Activated CD4-positive, CD25-positive, alpha-beta regulatory T cell treated with anti-CD3 and anti-CD28 coated beads, Interleukin-2, amount 50 U/mL, for 72 hours (primary cell): ENCODE measurements at regions not wholly inside any gene's neighbourhood (a gene's known extent, or its start where the extent isn't known, plus 50 kb on each side); places are given as distances from the start of the nearest gene placed in this dataset.
"Not testable (repeated sequence)": the region's sequence is repeated elsewhere in the genome, so short reads cannot be mapped to it uniquely, and the experiment has no call there.

Source experiments
- DNase-seq: peaks from one replicate; pipeline ENCODE4 v3.0.0; 2021

DNA sequence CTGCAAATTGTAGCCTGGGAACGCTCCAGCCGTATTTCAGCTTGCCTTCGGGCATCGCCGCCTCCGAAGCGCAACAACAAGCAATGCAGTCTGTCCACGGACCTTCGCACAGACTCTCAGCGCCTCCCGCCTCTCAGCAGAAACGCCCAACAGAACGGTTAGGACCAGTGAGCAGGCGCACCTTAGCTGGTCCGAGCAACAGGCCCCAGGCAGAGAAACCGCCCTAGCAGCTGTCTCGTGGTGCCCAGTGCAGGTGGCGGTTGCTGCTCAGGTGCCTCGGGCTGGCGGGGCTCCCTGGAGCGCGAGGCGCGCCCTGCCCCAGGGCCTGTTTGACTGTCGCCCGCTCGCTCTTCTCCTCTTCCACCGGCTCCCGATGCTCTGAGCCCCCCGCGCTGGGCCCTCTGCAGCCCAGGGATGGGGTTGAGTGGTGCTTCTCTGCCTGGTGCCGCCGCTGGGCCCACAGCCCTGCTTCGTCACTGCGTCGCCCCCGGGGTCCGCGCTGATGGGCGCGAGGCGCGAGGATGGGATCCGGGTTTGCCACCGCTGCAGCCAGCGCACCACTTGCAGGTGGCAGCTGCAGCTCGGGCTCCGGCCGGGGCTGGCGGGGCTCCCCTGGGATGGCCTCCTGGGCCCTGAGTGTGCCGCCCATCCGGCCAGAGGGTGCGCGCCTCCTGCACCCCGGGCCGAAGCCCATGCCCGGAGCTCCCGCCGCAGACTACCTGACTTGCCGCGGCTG is 268.4 kb upstream of the FRG2C start:
- DNase-seq, result no peak

DNA sequence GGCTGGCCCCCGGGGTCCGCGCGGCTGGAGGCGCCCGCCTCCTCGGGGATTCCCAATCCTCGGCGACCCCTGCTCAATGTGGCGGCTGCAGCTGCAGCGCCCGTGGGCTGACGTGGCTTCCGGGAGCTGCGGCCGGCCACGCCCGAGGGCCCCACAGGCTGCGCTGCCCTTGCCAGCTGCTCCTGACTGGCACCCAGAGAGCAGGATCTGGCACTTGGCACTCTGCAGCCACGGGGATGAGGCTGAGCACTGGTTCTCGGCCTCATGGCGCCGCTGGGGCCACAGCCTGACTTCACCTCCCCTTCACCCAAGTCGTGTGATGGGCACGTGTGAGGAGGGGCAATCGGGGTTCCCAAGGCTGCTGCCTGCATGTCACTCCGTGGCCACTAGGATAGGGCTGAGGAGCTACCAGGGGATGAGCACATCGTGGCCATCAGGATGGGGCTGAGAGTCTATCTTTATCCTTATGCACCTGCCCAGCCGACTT is 267.8 kb upstream of the FRG2C start:
- DNase-seq, result no peak

DNA sequence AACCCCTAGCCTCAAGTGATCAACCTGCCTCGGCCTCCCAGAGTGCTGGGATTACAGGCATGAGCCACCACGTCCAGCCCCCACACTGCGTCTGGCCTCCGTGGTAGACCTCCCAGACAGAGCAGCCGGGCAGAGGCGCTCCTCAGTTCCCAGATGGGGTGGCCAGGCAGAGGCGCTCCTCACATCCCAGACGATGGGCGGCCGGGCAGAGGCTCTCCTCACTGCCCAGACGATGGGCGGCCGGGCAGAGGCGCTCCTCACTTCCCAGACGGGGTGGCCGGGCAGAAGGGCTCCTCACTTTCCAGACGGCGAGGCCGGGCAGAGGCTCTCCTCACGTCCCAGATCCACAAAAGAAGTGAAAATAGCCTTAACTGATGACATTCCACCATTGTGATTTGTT is 266.6 kb upstream of the FRG2C start:
- not testable (repeated sequence) for DNase-seq

DNA sequence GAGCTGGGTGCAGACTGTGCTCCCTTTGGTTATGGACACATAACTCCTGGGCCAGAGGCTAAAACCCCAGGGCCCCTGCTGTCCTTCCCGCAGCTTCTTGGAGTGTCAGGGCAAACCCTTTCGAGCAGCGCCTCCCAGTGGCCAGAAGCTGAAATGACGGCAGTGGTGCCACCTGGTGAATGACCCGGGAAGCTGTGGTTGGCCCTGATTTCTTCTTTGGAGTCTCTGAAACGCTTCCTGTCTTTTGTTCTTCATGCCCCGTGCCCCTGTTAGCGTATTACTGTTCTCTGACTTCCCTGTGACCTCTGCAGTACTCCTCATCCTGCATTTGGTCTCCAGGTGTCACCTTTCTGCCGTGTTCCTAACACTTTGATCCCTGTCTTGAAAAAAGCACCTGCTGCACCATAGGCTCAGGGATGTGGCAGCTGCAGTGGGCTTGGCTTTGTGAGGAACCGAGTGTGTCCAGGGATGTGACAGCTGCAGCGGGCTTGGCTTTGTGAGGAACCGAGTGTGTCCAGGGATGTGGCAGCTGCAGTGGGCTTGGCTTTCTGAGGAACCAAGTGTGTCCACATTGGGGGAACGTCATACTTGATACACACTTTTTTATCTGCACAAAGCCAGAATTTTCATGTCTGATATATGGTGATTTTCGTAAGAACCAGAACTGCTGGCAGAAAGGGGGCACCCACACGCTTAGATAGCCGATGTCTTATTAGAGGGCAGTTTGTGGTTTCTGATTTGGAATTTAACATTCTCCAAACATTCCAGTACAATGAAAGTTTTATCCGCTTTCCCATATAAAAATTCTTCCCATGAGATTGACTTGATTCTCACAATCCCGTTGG is 241.8 kb upstream of the FRG2C start:
- DNase-seq, result not testable (repeated sequence)

DNA sequence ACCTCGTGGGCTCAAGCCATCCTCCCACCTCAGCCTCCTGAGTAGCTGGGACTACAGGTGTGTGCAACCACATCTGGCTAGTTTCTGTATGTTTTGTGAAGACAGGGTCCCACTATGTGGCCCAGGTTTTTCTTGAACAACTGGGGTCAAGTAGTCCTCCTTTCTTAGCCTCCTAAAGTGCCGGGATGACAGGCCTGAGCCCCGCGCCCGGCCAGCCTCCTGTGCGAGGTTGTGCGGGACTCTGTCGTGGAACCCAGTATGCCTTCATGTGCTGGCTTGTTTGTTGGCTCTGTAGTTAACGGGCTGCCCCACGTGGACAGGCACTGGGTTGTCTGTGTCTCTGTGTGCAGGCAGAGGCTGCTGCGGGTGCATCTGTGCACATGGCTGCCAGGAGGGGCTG is 238.7 kb upstream of the FRG2C start:
- not testable (repeated sequence) for DNase-seq

DNA sequence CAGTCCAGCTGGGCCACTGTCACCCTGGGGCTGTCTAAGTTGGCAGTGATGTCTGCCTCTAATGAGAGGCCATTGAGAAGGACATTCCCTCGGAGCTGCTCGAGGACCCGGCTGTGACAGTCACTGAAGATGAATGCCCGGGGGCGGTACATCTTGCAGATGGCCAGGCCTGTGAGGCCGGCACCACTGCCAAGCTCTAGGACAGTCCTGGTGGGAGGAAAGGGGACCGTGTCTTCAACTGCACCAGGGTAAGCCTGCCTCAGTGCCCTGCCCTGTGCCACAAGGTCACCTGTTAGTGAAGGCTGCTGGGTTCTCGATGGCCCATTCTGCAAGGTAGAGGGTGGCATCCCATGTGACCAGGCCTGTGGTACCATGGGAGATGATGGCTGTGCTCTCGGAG is 236.6 kb upstream of the FRG2C start:
- DNase-seq, result not testable (repeated sequence)

DNA sequence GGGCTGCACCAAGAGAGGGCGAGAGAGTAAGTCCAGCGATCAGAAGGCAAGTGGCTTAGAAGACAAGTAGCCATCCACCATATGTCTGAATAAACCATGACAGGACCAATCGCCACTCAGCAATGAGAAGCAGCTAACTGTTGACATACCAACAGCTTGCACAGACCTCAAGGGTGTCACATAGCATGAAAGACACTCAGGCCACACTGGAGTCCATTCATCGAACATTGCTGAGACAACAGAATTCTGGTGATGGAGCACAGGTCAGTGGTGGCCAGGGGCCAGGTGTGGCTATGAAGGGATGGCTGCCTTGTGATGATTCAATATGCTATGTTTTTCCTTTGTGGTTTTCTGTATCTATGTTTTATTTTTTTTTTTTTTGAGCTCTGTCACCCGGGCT is 236.2 kb upstream of the FRG2C start:
- DNase-seq, result not testable (repeated sequence)

DNA sequence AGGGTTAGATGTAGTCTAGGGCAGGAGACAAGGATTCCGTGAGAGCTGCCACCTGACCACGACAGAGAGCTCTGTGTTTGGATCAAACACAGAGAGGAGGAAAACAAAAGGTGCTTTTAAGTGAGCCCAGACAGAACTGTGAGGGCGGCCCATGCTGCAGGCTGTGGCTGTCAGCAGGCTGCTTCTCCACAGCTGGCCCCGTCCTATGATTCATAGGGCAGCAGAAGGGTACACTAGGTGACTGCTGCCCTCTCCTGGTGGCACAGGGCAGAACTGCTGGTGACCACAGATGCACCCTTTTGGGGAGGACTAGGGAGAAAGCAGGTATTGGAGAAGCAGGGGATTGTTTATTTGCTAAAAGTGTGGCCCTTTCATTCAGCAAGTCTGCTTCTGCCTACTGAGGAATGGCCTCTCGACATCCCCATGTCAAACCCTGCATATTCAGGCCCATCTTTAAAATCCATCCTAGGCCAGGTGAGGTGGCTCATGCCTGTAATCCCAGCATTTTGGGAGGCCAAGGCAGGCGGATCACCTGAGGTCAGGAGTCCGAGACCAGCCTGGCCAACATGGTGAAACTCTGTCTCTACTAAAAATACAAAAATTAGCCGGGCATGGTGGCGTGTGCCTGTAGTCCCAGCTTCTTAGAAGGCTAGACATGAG is 234.4 kb upstream of the FRG2C start:
- peak; percentile 56 for DNase-seq

DNA sequence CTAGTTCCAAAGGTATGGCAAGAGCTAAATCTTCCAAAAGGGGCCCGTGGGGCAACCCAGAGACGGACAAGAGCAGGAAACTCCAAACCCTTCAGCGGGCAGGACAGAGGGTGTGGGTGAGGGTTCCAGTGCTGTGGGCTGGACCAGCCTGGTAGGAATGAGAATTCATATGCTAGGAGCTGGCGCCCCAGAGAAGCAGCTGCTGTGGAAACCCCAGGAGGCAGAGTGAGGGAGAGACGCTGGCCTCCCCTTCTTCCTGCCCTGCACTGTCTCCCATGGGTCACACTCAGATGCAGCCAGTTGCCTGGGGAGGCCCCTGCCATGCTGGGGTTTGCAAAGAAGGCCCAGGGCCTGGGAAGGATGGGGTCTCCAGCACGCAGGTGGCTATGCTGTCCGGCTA is 233.7 kb upstream of the FRG2C start:
- DNase-seq, result not testable (repeated sequence)

DNA sequence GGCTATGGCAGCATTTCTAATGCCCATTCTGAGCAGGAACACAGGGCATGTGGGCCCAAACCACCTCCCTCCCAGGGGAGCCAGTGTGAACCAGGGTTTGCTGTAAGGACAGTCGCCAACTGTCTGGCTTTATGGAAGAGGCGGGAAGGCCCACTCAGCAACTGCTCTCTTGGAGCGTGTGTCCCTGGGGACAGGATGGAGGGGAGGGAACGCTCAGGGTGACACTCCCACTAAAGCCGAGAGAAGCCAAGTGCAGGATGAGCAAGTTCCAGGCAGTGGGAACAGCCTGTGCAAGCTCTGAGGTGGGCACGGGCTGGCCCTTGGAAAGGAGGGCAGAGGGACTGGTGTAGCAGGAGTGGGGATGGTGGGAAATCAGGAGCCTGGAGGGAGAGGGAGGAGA is 233.0 kb upstream of the FRG2C start:
- not testable (repeated sequence) for DNase-seq

DNA sequence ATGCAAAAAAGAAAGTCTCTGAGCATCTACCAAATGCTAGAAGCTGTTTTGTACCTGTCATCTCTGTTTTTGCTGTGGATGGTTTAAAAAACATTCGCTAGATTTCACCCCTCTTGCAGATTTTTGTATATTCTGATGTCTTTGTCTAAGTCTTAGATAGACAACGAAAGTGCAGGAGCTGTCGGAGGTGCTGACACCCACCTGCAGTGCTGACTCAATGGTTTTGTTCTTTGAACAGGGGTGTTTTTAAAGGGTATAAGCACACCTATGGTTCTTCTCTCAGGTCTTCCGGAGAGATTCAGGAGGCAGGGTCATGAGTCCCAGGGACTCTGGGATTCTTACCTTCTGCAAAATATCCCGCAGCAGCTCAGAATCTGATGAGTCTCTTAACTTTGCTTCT is 231.7 kb upstream of the FRG2C start:
- not testable (repeated sequence) for DNase-seq

DNA sequence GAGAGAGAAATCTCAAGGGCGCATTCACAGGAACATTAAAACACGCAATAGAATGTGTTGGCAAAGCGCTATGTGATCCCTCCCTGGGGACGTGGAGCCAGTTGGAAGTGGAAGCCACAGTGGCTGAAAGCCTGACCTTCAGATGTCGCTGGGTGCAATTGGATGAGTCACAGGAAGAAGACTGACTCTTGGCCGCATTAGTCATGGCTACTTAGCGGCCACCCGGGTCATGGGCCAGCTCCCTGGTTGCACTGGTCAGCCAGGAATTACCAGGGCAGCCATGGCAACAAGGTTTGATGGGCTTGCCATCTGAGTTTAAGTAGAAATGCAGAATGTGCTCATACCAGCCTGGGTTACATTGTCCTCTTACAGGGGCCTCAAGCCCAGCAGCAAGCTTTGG is 231.2 kb upstream of the FRG2C start:
- not testable (repeated sequence) for DNase-seq

DNA sequence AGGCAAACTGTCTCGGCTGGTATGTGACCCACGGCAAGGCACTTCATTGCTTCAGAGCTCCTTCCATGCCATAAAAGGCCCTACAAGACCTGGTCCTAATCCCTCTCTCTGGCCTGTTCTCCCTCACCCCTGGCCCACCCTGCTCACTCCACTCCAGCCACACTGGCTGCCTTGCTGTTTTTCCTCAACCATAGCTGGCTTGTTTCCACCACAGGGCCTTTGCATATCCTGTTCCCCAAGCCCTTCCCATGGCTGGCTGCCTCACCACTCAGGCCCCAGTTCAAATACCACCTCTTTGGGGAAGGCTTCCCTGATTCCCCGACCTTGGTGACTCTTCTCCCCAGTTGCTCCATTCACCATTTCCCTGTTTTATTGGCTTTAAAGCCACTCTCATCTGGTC is 230.8 kb upstream of the FRG2C start:
- DNase-seq, result not testable (repeated sequence)

DNA sequence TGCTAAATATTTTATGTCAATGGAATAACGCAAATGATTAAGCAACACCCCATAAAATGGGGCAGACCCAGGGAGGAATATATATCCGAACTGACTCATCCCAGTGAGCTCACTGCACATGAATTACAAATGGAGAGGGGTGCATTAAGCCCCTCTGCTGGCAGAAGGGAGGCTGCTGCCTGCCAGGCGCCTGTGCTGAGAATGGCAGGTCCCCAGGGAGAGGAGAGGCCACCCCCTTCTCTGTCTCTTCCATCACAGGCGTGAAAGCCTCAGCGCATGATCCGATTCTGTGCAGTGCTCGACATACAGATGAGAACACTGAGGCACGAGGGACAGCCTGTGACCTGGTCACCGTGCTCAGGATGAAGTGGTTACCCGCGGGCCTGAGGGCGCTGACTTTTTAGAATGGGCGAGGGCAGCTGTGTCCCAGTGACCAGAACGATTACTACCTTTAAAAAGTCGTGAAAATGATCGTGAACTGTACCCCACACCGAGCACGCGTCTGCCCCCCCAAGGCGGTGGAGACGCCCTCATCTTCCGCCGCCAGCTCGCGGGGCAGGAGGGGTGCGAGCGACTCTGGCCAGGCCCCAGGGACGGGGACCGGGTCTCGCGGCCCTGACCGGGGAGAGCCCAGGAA is 229.7 kb upstream of the FRG2C start:
- peak; percentile 31 for DNase-seq

DNA sequence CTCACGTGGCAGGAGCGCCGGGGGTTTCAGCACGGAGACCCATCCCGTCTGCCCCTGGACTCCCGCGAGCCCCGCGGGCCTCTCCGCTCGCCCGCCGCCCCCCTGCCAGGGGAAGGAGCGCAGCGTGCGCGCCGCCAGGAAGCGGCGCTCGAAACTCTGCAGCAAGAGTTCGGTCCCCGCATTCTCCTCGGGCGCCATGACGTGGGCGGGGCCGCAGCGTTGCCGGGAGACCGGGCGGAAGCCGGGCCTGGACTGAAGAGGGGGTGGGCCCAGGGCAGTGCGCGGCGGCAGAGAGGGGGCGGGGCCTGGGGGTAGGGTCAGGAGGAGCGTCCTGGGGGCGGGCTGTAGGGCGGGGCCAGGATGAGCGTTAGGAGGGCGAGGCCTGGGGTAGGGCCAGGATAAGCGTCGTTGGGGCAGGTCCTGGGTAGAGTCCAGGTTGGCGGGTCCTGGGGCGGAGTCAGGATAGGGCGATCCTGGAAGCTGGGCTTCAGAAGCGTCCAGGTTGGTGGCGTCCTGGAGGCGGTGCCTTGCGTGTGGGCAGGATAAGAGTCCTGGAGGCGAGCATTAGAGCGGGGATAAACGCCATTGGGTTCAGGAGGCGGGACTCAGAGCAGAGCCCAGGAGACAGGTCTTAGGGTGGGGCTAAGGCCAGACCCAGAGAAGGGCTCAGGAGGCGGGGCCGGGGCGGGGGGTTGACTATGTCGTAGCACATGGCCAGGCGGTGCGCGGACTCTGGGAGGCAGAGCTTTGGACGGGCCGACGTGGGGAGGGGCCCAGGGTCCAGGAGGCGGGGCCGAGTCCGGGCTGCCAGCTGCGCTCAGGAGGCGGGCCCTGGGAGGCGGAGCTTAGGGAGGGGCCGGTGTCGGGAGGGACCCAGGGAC is 229.0 kb upstream of the FRG2C start:
- peak; percentile 85 for DNase-seq

DNA sequence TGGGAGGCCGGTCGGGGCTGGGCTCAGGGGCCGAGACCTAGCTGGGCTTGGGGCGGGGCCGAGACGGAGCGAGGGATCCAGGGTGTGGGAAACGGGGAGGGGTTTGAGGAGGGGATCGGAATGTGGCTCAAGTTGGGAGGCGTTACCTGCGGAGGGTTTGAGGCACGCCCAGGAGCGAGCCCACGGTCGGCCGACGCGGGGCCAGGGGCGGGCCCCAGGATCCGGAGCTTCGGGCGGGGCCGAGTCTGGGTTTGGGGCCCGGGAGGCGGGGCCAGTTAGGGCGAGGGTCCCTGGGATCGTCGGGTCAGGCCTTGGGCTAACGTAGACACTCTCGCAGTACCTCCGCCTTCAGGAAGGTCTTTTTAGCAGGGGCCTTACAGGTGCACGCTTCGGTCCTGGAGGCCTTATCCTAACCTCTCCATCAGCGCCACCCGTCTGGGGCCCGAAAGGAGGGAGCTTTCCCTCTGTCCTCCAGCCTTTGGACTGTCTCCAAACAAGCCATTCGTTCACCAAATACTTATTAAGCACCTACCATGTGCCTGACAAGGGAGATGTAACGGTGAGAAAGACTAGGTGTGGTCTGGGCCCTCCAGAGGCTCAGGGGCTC is 228.2 kb upstream of the FRG2C start:
- DNase-seq, result not testable (repeated sequence)

DNA sequence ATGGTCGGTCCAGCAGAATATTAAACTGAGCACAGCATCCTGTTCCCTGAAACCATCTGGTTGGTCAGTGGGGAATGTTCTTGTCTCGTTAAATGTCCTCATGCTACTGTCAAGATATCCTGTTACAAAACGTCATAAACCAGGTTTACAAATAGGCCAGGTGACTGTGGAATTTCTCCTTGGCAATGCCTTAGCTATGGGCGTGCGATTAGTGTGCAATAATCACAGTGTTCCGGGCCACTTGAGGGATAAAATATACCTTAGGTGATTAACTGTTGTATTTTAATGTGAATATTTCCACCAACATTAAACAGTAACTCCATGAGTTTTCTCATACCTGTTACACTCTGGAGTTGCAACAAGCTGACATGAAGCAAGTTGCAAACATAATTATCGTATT is 223.1 kb upstream of the FRG2C start:
- not testable (repeated sequence) for DNase-seq

DNA sequence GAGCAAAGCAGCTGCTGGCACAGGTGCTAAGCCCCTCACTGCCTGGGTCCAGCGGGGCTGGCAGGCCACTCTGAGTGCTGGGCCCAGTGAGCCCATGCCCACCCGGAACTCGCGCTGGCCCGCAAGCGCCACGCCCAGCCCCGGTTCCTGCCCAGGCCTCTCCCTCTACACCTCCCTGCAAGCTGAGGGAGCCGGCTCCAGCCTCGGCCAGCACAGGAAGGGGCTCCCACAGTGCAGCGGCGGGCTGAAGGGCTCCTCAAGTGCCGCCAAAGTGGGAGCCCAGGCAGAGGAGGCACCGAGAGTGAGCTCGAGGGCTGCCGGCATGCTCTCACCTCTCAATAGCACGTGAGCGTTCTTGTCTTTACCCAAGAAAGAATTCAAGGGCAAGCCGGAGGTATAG is 219.5 kb upstream of the FRG2C start:
- DNase-seq, result not testable (repeated sequence)

DNA sequence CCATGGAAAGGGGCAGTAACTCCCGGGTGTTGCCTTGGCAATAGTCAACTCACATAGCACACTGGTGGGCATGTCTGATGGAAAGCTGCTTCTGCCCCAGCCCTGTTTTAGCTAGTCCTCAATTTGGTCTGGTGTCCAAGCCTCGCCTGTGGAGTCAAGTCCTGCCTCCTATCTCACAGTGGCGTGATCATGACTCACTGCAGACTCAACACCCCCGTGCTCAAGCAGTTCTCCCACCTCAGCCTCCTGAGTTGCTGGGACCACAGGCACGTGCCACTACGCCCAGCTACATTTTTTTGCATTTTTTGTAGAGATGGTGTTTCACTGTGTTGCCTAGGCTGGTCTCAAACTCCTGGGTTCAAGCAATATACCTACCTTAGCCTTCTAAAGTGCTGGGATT is 218.9 kb upstream of the FRG2C start:
- DNase-seq, result not testable (repeated sequence)

DNA sequence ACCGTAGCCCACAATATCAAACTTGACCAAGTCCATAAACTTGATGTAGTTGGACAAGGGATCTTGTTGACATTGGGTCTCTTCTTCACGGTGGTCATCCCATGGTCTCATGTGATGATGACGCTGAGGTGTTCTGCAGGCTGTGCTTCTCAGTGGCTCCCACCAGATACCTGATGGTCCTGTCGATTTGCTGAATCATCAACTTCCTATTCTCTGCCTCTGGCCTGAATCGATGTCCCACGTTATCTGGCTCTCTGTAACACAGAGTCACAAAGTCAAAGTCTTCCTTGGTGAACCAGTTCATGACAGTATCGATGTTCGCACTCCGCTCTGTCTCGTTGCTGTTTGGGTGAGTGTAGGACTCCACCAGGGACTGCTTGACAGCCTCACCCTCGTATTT is 217.2 kb upstream of the FRG2C start:
- not testable (repeated sequence) for DNase-seq

DNA sequence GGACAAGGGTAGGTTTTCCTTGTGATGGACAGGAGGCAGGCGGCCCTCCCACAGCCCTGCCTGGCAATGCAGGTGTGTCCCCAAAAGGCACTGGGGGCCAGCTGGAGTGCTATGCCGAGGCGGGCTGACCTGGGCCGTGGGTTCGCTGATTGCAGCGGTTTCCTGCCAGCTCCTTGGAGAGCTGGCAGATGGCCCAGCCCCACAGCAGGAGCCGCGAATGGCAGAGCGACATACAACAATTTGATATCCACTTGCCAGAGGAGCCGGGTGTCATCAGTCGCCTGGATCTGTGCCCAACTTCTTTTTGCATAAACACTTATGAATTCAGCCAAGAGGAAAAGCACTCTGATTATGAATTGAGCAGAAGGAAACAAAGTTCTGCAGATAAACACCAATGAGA is 210.8 kb upstream of the FRG2C start:
- DNase-seq, result not testable (repeated sequence)
